OCI-LY7 (cell line): ENCODE measurements at regions not wholly inside any gene's neighbourhood (a gene's known extent, or its start where the extent isn't known, plus 50 kb on each side); places are given as distances from the start of the nearest gene placed in this dataset.

Experiments used
- EZH2phosphoT487 ChIP-seq: fragments of 200-600 bp; sonication (generic); IDR thresholded peaks from 2 replicates; pipeline ENCODE4 v1.6.1; 2018; ENCODE audit warnings: low read depth, borderline replicate concordance, mild to moderate bottlenecking, mixed run types, antibody characterized with exemption, low read length, moderate library complexity, mixed read lengths
- TF ChIP-seq, protein P1 (sequence below): fragments of 200-600 bp; sonication (generic); conservative IDR thresholded peaks from 2 replicates; pipeline ENCODE4 v1.5.1; 2014; ENCODE audit warnings: mild to moderate bottlenecking, antibody characterized with exemption, low read length, moderate library complexity, mixed read lengths

GRCh38 chr4:124869961-124870495, 157.5 kb upstream of the ANKRD50 start:
- TF ChIP-seq EZH2phosphoT487: no peak
- TF ChIP-seq, protein P1, sequence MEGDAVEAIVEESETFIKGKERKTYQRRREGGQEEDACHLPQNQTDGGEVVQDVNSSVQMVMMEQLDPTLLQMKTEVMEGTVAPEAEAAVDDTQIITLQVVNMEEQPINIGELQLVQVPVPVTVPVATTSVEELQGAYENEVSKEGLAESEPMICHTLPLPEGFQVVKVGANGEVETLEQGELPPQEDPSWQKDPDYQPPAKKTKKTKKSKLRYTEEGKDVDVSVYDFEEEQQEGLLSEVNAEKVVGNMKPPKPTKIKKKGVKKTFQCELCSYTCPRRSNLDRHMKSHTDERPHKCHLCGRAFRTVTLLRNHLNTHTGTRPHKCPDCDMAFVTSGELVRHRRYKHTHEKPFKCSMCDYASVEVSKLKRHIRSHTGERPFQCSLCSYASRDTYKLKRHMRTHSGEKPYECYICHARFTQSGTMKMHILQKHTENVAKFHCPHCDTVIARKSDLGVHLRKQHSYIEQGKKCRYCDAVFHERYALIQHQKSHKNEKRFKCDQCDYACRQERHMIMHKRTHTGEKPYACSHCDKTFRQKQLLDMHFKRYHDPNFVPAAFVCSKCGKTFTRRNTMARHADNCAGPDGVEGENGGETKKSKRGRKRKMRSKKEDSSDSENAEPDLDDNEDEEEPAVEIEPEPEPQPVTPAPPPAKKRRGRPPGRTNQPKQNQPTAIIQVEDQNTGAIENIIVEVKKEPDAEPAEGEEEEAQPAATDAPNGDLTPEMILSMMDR: no peak
